Body of pancreas (tissue), 4 donors: ENCODE measurements at regions not wholly inside any gene's neighbourhood (a gene's known extent, or its start where the extent isn't known, plus 50 kb on each side); places are given as distances from the start of the nearest gene placed in this dataset.
"Not testable (repeated sequence)": the region's sequence is repeated elsewhere in the genome, so short reads cannot be mapped to it uniquely, and the experiment has no call there.

Experiments used
- POLR2A ChIP-seq, 3 donors: fragments of 450-650 bp; IDR thresholded peaks; one replicate each; pipeline ENCODE4 v1.6.1; 2016; ENCODE audit warnings: antibody characterized with exemption in 3 of 3, mild to moderate bottlenecking in 2 of 3
- TF ChIP-seq, protein P1 (sequence below), 7 experiments: fragments of 450-650 bp in 4 of 7; fragments of 200-600 bp in 3 of 7; sonication (generic) in 3 of 7; IDR thresholded peaks; one replicate each; pipeline ENCODE4 v1.5.1; 2016 to 2019; ENCODE audit warnings: antibody characterized with exemption in 7 of 7

GRCh38 chr17:16869531-16870252, 102.2 kb downstream of the TNFRSF13B start:
- TF ChIP-seq, protein P1, sequence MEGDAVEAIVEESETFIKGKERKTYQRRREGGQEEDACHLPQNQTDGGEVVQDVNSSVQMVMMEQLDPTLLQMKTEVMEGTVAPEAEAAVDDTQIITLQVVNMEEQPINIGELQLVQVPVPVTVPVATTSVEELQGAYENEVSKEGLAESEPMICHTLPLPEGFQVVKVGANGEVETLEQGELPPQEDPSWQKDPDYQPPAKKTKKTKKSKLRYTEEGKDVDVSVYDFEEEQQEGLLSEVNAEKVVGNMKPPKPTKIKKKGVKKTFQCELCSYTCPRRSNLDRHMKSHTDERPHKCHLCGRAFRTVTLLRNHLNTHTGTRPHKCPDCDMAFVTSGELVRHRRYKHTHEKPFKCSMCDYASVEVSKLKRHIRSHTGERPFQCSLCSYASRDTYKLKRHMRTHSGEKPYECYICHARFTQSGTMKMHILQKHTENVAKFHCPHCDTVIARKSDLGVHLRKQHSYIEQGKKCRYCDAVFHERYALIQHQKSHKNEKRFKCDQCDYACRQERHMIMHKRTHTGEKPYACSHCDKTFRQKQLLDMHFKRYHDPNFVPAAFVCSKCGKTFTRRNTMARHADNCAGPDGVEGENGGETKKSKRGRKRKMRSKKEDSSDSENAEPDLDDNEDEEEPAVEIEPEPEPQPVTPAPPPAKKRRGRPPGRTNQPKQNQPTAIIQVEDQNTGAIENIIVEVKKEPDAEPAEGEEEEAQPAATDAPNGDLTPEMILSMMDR (IDR thresholded peaks at IDR 0.05), result not testable (repeated sequence)
- not testable (repeated sequence) for TF ChIP-seq POLR2A (IDR thresholded peaks at IDR 0.05)
